ENCODE measurements at regions not wholly inside any gene's neighbourhood (a gene's known extent, or its start where the extent isn't known, plus 50 kb on each side); places are given as distances from the start of the nearest gene placed in this dataset.
"Not testable (repeated sequence)": the region's sequence is repeated elsewhere in the genome, so short reads cannot be mapped to it uniquely, and the experiment has no call there.

GRCh38 chr4:169885893-169886292, 128.1 kb upstream of the HPF1 start:
- no peak for DNase-seq

GRCh38 chr4:169881769-169882168, 124.0 kb upstream of the HPF1 start:
- no peak for DNase-seq

- no peak for DNase-seq
These were observed 112.8 kb upstream of the HPF1 start for GRCh38 chr4:169870507-169870906.

GRCh38 chr4:169869490-169869889, 111.7 kb upstream of the HPF1 start:
- DNase-seq, result no peak

GRCh38 chr4:169861593-169861992, 103.8 kb upstream of the HPF1 start:
- no peak for DNase-seq

GRCh38 chr4:169859366-169860216, 101.8 kb upstream of the HPF1 start:
- DNase-seq, result no peak

- no peak for DNase-seq
These were observed 96.3 kb upstream of the HPF1 start for GRCh38 chr4:169854090-169854489.

GRCh38 chr4:169852481-169852880, 94.7 kb upstream of the HPF1 start:
- DNase-seq, result no peak

- DNase-seq, result no peak
These were observed 94.0 kb upstream of the HPF1 start for GRCh38 chr4:169851750-169852149.

GRCh38 chr4:169849456-169849855, 91.7 kb upstream of the HPF1 start:
- DNase-seq, result no peak

GRCh38 chr4:169848018-169848417, 90.3 kb upstream of the HPF1 start:
- DNase-seq, result no peak

- DNase-seq, result no peak
These were observed 89.4 kb upstream of the HPF1 start for GRCh38 chr4:169847171-169847570.

- DNase-seq, result no peak
These were observed 88.7 kb upstream of the HPF1 start for GRCh38 chr4:169846396-169846795.

- DNase-seq, result no peak
These were observed 84.0 kb upstream of the HPF1 start for GRCh38 chr4:169841776-169842175.

- no peak for DNase-seq
These were observed 82.8 kb upstream of the HPF1 start for GRCh38 chr4:169840554-169840953.

GRCh38 chr4:169828329-169828728, 70.6 kb upstream of the HPF1 start:
- not testable (repeated sequence) for DNase-seq

- no peak for DNase-seq
These were observed 69.0 kb upstream of the HPF1 start for GRCh38 chr4:169826634-169827187.

- peak; percentile 6 for DNase-seq
These were observed 65.9 kb upstream of the HPF1 start for GRCh38 chr4:169823685-169824084.

- no peak for DNase-seq
These were observed 63.7 kb upstream of the HPF1 start for GRCh38 chr4:169821402-169821801.

GRCh38 chr4:169818063-169818679, 60.4 kb upstream of the HPF1 start:
- DNase-seq, result no peak

GRCh38 chr4:169815606-169816005, 57.9 kb upstream of the HPF1 start:
- no peak for DNase-seq

- no peak for DNase-seq
These were observed 53.7 kb upstream of the HPF1 start for GRCh38 chr4:169811476-169811875.

GRCh38 chr4:169810325-169811323, 52.9 kb upstream of the HPF1 start:
- peak; percentile 72 for DNase-seq
